ENCODE measurements at regions not wholly inside any gene's neighbourhood (a gene's known extent, or its start where the extent isn't known, plus 50 kb on each side); places are given as distances from the start of the nearest gene placed in this dataset.

GRCh38 chr4:31160146-31160545, 440.0 kb downstream of the PCDH7 start:
- H3K36me3 ChIP-seq = no peaks in the 10 kb centered on the region
- 43 to 54% methylated on average over 3 of the region's 3 CpGs for WGBS, 2 donors
- H3K27ac ChIP-seq = no peak overlapping the region
- DNase-seq (ENCODE audit: low spot score in 2 of 2) = no peak
- TF ChIP-seq CTCF (IDR thresholded peaks at IDR 0.05) = no peak
- no peak for TF ChIP-seq EP300 (IDR thresholded peaks at IDR 0.05)
- no peak for TF ChIP-seq POLR2A (IDR thresholded peaks at IDR 0.05)
- no peaks in the 10 kb centered on the region for H3K9me3 ChIP-seq
- H3K4me1 ChIP-seq = no peaks in the 10 kb centered on the region
- H3K4me3 ChIP-seq = no peak overlapping the region
- no peaks in the 10 kb centered on the region for H3K27me3 ChIP-seq

- no peak overlapping the region for H3K4me3 ChIP-seq
- H3K9me3 ChIP-seq = no peaks in the 10 kb centered on the region
- WGBS, 2 donors = 42 to 43% methylated on average over 5 of the region's 5 CpGs
- no peak for DNase-seq (ENCODE audit: low spot score in 2 of 2)
- no peak overlapping the region for H3K27ac ChIP-seq
- no peaks in the 10 kb centered on the region for H3K36me3 ChIP-seq
- H3K27me3 ChIP-seq = no peaks in the 10 kb centered on the region
- H3K4me1 ChIP-seq = no peaks in the 10 kb centered on the region
- TF ChIP-seq EP300 (IDR thresholded peaks at IDR 0.05) (no peak), POLR2A (IDR thresholded peaks at IDR 0.05) (no peak), CTCF (IDR thresholded peaks at IDR 0.05) (no peak)
Observed at GRCh38 chr4:31169846-31170245, 449.7 kb downstream of the PCDH7 start.

- Histone ChIP-seq H3K4me1 (no peaks in the 10 kb centered on the region), H3K27ac (no peak overlapping the region), H3K27me3 (no peaks in the 10 kb centered on the region), H3K36me3 (no peaks in the 10 kb centered on the region), H3K4me3 (no peak overlapping the region), H3K9me3 (no peaks in the 10 kb centered on the region)
- DNase-seq (ENCODE audit: low spot score in 2 of 2) = no peak
- WGBS, 2 donors = 85 to 87% methylated on average over 4 of the region's 4 CpGs
- no peak for TF ChIP-seq CTCF (IDR thresholded peaks at IDR 0.05)
- no peak for TF ChIP-seq POLR2A (IDR thresholded peaks at IDR 0.05)
- no peak for TF ChIP-seq EP300 (IDR thresholded peaks at IDR 0.05)
Observed at GRCh38 chr4:31171362-31171761, 451.2 kb downstream of the PCDH7 start.

GRCh38 chr4:31175242-31175910, 455.2 kb downstream of the PCDH7 start:
- no peak for DNase-seq (ENCODE audit: low spot score in 2 of 2)
- H3K9me3 ChIP-seq = peaks cover 0 to 2% (median 0%) of the 10 kb centered on the region in 4 donors
- no peak overlapping the region for H3K4me3 ChIP-seq
- no peaks in the 10 kb centered on the region for H3K36me3 ChIP-seq
- no peaks in the 10 kb centered on the region for H3K27me3 ChIP-seq
- TF ChIP-seq CTCF (IDR thresholded peaks at IDR 0.05) = no peak
- no peak for TF ChIP-seq EP300 (IDR thresholded peaks at IDR 0.05)
- no peak for TF ChIP-seq POLR2A (IDR thresholded peaks at IDR 0.05)
- no peak overlapping the region for H3K27ac ChIP-seq
- 92 to 95% methylated on average over 5 of the region's 5 CpGs for WGBS, 2 donors
- H3K4me1 ChIP-seq = no peaks in the 10 kb centered on the region

GRCh38 chr4:31183256-31183655, 463.1 kb downstream of the PCDH7 start:
- TF ChIP-seq EP300 (IDR thresholded peaks at IDR 0.05) = no peak
- no peak for TF ChIP-seq POLR2A (IDR thresholded peaks at IDR 0.05)
- TF ChIP-seq CTCF (IDR thresholded peaks at IDR 0.05) = no peak
- no peak for DNase-seq (ENCODE audit: low spot score in 2 of 2)
- Histone ChIP-seq H3K27ac (no peak overlapping the region), H3K27me3 (no peaks in the 10 kb centered on the region), H3K4me3 (no peak overlapping the region), H3K4me1 (no peaks in the 10 kb centered on the region), H3K9me3 (peaks cover 0 to 7% (median 1%) of the 10 kb centered on the region in 4 donors), H3K36me3 (no peaks in the 10 kb centered on the region)
- 47 to 57% methylated on average over 4 of the region's 4 CpGs for WGBS, 2 donors
